ENCODE measurements at regions not wholly inside any gene's neighbourhood (a gene's known extent, or its start where the extent isn't known, plus 50 kb on each side); places are given as distances from the start of the nearest gene placed in this dataset.

- no peak for TF ChIP-seq CTCF (conservative IDR thresholded peaks at IDR 0.05)
- TF ChIP-seq EZH2 (IDR thresholded peaks at IDR 0.05; ENCODE audit: low read depth), result no peak
Observed at GRCh38 chr2:136505462-136505861, 259.9 kb upstream of the THSD7B start.
